ENCODE measurements at regions not wholly inside any gene's neighbourhood (a gene's known extent, or its start where the extent isn't known, plus 50 kb on each side); places are given as distances from the start of the nearest gene placed in this dataset.

DNA sequence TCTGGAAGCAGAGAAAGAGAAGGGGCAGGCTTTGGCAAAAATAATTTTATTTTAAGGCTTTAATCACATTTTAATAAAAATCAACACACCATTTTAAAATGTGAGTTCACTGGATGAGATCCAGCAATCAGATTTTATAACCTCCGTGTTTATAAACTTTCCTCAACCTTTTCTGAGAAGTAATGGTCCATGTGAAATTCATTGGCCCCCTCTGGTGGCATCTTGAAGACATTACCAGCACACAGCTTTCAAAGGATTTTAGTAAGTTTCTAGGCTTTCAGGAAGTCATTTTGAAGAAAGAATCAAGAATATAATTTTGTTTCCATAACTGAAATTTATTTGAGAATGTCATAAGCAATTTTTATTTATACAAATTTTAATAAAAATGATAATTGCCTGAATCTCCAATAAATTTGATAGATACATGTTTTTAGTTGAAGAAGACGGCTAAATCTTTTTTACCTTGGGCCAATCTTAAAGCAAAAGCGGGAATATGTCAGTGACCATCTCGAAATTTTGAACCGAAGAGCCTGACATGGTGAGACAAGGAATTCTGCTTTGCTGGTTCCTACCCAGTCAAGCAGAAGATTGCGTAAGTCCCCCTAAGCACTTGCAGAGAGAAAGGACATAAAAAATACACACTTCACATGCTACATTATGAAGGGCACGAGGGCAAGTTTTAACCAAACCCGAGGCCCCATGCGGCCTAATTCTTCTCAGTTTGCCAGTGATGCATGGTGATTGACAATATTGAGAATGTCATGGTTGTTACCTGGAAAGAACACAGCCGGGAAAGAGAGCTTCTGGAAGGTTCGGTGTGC lies 128.4 kb upstream of the CBLN2 start:
- no peaks in the 10 kb centered on the region for H3K27me3 ChIP-seq (ENCODE audit: insufficient read depth)
- no peak overlapping the region for H2AFZ ChIP-seq (ENCODE audit: low read depth)
- TF ChIP-seq RAD21 (IDR thresholded peaks at IDR 0.05; ENCODE audit: low read length) (peak; percentile 78), CTCF (IDR thresholded peaks at IDR 0.05) (peak; percentile 81), SMC3 (IDR thresholded peaks at IDR 0.05; ENCODE audit: low read depth, low read length) (peak; percentile 39; the same call in 1 of the 2 replicates), POLR2AphosphoS5 (IDR thresholded peaks at IDR 0.05; ENCODE audit: low read depth, low read length) (no peak), PBX3 (IDR thresholded peaks at IDR 0.05) (no peak), ELF1 (IDR thresholded peaks at IDR 0.05) (no peak)
- TF ChIP-seq, protein P1, sequence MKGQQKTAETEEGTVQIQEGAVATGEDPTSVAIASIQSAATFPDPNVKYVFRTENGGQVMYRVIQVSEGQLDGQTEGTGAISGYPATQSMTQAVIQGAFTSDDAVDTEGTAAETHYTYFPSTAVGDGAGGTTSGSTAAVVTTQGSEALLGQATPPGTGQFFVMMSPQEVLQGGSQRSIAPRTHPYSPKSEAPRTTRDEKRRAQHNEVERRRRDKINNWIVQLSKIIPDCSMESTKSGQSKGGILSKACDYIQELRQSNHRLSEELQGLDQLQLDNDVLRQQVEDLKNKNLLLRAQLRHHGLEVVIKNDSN (IDR thresholded peaks at IDR 0.05; ENCODE audit: borderline replicate concordance, low read depth), result no peak
- ChIA-PET CTCF (interaction anchor here (0.7 to 4.4 kb wide), 12 partner anchors 10 to 32 kb away, joined by 3 to 41 read pairs (median 7); no protein-coding TSS in a partner anchor), POLR2A (no interaction called here)
- WGBS (ENCODE audit: low lambda C conversion rate), result 40% methylated on average over 11 of the region's 11 CpGs
- no peaks in the 10 kb centered on the region for H4K20me1 ChIP-seq (ENCODE audit: insufficient read depth)
- DNase-seq, result peak; percentile 60
- H3K4me2 ChIP-seq, result no peak overlapping the region
- H3K4me1 ChIP-seq (ENCODE audit: control insufficient read depth in 1 of 2, insufficient read depth in 2 of 2, low read depth in 1 of 2, low read length in 1 of 2), result no peaks in the 10 kb centered on the region
- no peaks in the 10 kb centered on the region for H3K9me2 ChIP-seq
- H3K4me3 ChIP-seq (ENCODE audit: low read depth in 2 of 2, low read length in 1 of 2), result peak overlapping the region in 1 of 2 experiments; percentile 46; a peak in 1 of 4 replicates
- no peak overlapping the region for H3K27ac ChIP-seq (ENCODE audit: low read depth in 2 of 2, low read length in 1 of 2)
- H3K9me3 ChIP-seq, result no peaks in the 10 kb centered on the region
- no peaks in the 10 kb centered on the region for H3K79me2 ChIP-seq (ENCODE audit: insufficient read depth)
- no peaks in the 10 kb centered on the region for H3F3A ChIP-seq (replicated peaks; ENCODE audit: insufficient read depth)
- no peak overlapping the region for H3K9ac ChIP-seq
- no peaks in the 10 kb centered on the region for H3K36me3 ChIP-seq (replicated peaks in 1 of 2; ENCODE audit: control insufficient read depth in 1 of 2, insufficient read depth in 2 of 2, low read length in 1 of 2)

- POLR2A ChIA-PET, result no interaction called here
These were observed 123.8 kb upstream of the CBLN2 start for GRCh38 chr18:72667932-72668331.

More at GRCh38 chr18:72667932-72668331, 123.8 kb upstream of the CBLN2 start:
- Histone ChIP-seq H3K4me1 (ENCODE audit: control insufficient read depth in 1 of 2, insufficient read depth in 2 of 2, low read depth in 1 of 2, low read length in 1 of 2) (no peaks in the 10 kb centered on the region), H3K4me3 (ENCODE audit: low read depth in 2 of 2, low read length in 1 of 2) (no peak overlapping the region), H3K4me2 (no peak overlapping the region), H3K36me3 (replicated peaks in 1 of 2; ENCODE audit: control insufficient read depth in 1 of 2, insufficient read depth in 2 of 2, low read length in 1 of 2) (no peaks in the 10 kb centered on the region), H3K27ac (ENCODE audit: low read depth in 2 of 2, low read length in 1 of 2) (no peak overlapping the region), H4K20me1 (ENCODE audit: insufficient read depth) (no peaks in the 10 kb centered on the region), H3K9me2 (no peaks in the 10 kb centered on the region), H3K27me3 (ENCODE audit: insufficient read depth) (no peaks in the 10 kb centered on the region), H2AFZ (ENCODE audit: low read depth) (no peak overlapping the region), H3K79me2 (ENCODE audit: insufficient read depth) (no peaks in the 10 kb centered on the region), H3F3A (replicated peaks; ENCODE audit: insufficient read depth) (no peaks in the 10 kb centered on the region), H3K9me3 (no peaks in the 10 kb centered on the region), H3K9ac (no peak overlapping the region)
- WGBS (ENCODE audit: low lambda C conversion rate), result 11% methylated on average over 6 of the region's 6 CpGs
- DNase-seq, result no peak
- CTCF ChIA-PET, result interaction anchor here (5.1 kb wide), 1 partner anchor 15 kb away, joined by 24 read pairs; no protein-coding TSS in a partner anchor
- TF ChIP-seq RFX5 (IDR thresholded peaks at IDR 0.05; ENCODE audit: low read length) (no peak), NFIC (IDR thresholded peaks at IDR 0.05; ENCODE audit: borderline replicate concordance) (no peak), RCOR1 (IDR thresholded peaks at IDR 0.05; ENCODE audit: low read length) (no peak), MEF2A (IDR thresholded peaks at IDR 0.05; ENCODE audit: borderline replicate concordance, low read depth) (no peak), YY1 (IDR thresholded peaks at IDR 0.05; ENCODE audit: low read depth) (no peak), FOXM1 (IDR thresholded peaks at IDR 0.05; ENCODE audit: low read depth) (no peak), SIN3A (IDR thresholded peaks at IDR 0.05; ENCODE audit: borderline replicate concordance, low read depth, low read length) (no peak)
- TF ChIP-seq, protein P2, sequence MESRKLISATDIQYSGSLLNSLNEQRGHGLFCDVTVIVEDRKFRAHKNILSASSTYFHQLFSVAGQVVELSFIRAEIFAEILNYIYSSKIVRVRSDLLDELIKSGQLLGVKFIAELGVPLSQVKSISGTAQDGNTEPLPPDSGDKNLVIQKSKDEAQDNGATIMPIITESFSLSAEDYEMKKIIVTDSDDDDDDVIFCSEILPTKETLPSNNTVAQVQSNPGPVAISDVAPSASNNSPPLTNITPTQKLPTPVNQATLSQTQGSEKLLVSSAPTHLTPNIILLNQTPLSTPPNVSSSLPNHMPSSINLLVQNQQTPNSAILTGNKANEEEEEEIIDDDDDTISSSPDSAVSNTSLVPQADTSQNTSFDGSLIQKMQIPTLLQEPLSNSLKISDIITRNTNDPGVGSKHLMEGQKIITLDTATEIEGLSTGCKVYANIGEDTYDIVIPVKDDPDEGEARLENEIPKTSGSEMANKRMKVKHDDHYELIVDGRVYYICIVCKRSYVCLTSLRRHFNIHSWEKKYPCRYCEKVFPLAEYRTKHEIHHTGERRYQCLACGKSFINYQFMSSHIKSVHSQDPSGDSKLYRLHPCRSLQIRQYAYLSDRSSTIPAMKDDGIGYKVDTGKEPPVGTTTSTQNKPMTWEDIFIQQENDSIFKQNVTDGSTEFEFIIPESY (IDR thresholded peaks at IDR 0.05; ENCODE audit: borderline replicate concordance, low read depth), result no peak

Data from SK-N-SH (cell line).